HuH-7 (cell line): ENCODE measurements at regions not wholly inside any gene's neighbourhood (a gene's known extent, or its start where the extent isn't known, plus 50 kb on each side); places are given as distances from the start of the nearest gene placed in this dataset.
"Not testable (repeated sequence)": the region's sequence is repeated elsewhere in the genome, so short reads cannot be mapped to it uniquely, and the experiment has no call there.

Experiments used
- DNase-seq: peaks from one replicate; pipeline ENCODE4 v3.0.0; 2011; ENCODE audit warnings: low spot score

DNA sequence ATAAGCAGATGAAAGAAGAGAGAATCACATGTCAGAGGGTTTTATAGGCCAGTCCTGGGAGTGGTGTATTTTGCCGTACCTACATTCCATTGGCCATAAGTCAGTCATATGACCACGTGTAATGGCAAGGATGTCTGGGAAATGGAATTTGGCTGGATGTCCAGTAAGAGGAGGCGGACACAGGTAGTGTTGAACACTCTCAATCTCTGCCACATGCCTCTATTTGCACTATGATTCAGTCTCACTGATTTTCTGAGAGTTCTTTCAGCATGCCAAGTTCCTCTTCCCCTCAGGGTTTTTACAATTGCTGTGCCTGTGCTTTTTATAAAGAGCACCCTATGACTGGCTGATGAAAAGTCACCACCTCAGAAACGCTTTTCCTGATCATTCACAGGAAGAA, 164.2 kb upstream of the GPR101 start:
- DNase-seq = no peak

DNA sequence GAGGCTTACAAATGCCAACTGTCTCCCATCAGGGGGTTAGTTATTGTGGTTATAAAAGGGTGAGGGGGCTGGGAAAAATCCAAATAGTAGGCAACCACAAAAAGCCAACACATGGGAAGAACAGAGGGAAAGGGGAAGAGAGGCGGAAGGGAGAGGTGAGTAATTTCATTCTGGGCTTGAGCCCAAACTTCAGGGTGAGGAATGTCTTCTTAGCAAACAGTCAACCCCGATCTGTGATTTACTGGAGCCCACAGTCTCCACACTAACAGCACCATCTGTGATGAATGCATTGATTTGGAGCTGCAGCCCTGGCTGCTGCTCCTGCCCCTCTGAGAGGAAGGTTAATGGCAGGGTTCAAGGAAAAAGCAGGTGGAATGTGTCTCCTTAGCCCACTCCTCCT, 162.2 kb upstream of the GPR101 start:
- DNase-seq = no peak

GRCh38 chrX:137195296-137195695, 161.5 kb upstream of the GPR101 start:
- DNase-seq = no peak

DNA sequence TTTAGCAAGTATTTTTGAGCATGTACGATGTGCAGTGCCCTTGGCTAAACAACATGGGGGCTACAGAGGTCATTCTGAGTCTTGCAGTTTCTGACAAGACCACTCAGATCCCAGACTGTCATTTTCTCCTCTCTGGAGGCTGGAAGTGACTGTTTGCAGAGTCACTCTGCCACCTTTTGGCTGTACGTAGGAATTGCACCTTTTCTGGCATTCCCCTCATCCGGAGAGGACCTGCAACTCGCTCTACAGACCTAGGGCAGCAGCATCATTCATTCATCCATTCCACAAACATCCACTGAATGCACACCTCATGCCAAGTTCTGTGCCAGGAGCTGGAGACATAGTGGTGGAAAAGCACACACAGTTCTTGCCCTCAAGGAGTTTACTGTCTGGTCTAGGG, 160.4 kb upstream of the GPR101 start:
- peak; percentile 15 for DNase-seq

DNA sequence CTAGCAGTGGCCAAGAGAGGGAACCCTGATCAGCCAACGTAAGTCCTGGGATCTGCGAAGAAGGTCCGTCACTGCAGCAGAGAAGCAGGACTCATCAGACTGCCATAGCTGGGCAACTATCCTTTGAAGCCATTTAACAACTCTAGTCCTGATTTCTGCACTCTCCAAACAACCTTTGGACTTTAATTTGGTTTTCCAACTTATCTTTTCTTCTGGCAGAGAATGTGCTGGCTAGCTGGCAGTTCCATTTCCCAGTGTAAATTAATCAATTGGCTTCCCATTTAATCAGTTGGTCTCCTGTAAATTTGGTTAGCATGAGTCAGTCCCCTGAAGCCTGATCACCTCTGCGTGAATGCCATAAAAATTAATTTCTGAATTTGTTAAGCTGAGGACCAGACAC, 153.7 kb upstream of the GPR101 start:
- DNase-seq = no peak

DNA sequence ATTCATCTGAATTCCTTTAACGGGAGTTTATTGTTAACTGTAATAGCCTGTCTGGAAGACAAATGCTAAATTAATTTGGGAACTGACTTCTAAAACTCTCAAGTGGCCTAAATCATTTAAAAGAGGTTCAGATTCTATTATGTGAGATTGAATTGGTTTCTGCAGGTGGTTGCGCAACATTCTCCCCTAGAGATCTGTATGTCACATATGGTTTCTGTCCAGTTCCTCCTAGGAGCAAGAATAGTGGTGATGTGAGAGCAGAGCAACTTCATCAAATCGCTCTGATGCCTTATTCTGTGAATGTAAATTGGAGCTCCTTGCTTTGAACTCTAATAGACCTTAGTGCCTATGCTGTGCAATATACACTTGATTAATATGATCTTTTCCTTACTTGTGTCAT, 144.6 kb upstream of the GPR101 start:
- DNase-seq = no peak

- DNase-seq = no peak
These were observed 138.6 kb upstream of the GPR101 start for GRCh38 chrX:137172317-137172948.

DNA sequence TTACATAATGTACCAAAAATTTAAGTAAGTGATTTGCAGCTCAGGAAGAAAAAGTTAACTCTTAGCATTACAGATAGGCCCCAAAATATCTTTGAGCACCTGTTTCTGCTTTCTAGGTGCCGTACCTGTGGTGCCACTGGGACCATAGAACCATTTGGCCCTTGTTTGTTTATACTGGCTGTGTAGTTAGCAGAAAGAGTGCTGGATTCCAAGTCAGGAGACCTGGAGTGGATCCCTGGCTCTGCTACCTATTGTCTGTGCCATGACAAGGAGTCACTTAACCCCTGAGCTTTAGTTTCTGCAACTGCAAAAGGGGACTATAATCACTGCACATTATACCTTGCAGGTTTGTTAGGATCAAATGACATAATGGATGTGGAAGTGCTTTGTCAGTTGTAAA, 137.8 kb upstream of the GPR101 start:
- no peak for DNase-seq

DNA sequence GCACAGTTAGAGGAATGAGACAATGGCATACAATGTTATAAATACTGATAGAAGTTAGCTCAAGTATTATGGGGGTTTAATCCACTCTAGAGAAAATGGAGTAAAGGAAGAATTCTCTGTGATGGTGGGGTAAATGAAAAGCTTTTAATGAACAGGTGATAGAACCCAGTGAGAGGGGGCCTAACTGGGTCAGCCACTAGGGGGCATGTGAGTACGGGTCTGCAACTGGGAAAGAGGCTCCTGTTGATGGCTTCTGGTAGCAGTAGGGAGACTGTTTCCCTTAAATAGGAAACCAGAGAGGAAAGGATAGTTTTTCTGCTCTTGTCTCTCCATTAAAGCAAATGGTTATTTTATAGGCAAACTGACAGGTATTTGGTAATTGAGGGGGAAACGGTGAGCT, 132.8 kb upstream of the GPR101 start:
- peak; percentile 8 for DNase-seq

DNA sequence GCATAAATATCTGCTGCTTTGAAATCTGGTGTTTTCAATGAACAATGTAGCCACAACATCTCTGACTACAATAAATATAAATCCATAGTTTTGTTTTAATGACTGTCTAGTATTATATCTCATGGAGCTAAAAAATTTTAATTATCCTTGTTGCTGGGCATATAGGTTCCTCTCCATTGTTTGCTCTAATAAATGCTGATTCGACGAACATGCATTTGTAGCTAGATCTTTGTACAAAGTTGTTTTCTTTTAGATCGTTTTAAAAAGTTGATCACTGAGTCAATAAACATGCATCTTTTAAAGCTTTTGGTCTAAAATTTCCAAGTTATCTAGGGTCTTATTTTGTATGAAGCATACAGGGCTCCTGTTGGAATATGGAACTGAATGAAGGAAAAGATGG, 130.5 kb upstream of the GPR101 start:
- no peak for DNase-seq

- DNase-seq = no peak
These were observed 117.6 kb upstream of the GPR101 start for GRCh38 chrX:137151403-137151802.

GRCh38 chrX:137143864-137144263, 110.1 kb upstream of the GPR101 start:
- no peak for DNase-seq

GRCh38 chrX:137122651-137123050, 88.9 kb upstream of the GPR101 start:
- DNase-seq = not testable (repeated sequence)

GRCh38 chrX:137119049-137119448, 85.3 kb upstream of the GPR101 start:
- DNase-seq = no peak

DNA sequence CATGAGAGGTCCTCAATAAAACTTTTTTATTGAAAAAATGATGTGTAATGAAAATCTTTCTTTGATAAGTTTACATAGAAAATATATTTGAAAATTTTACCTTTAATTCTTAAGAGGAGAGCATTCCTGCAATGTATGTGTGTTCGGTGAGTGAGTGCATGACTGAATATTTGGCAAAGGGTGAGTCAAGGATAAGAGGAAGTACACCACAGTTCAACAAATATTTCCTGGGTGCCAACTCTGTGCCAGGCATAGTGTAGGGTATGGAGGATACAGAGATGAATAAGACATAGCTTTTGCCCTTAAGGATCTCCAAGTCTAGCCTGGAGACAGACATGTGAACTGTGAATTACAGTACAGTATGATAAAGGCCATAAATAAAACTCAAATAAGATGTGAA, 84.7 kb upstream of the GPR101 start:
- DNase-seq = no peak

DNA sequence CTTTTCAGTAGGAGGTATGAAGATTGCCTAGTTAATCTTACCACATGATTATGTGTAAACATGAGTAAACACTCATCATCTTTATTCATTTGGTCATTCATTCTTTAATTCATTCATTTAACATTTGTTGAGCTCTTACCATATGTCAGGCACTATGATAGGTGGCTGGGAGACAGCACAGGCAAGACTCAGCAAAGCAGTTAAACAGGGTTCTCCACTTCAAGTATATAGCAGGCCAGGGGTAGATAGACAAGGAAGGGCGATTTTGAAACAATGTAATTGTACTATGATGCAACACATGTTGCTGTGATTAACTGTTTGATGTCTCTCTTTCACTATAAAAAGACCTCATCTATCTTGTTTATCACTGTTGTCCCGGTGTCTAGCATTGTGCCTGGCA, 84.3 kb upstream of the GPR101 start:
- no peak for DNase-seq

GRCh38 chrX:137107877-137108276, 74.1 kb upstream of the GPR101 start:
- DNase-seq = not testable (repeated sequence)

DNA sequence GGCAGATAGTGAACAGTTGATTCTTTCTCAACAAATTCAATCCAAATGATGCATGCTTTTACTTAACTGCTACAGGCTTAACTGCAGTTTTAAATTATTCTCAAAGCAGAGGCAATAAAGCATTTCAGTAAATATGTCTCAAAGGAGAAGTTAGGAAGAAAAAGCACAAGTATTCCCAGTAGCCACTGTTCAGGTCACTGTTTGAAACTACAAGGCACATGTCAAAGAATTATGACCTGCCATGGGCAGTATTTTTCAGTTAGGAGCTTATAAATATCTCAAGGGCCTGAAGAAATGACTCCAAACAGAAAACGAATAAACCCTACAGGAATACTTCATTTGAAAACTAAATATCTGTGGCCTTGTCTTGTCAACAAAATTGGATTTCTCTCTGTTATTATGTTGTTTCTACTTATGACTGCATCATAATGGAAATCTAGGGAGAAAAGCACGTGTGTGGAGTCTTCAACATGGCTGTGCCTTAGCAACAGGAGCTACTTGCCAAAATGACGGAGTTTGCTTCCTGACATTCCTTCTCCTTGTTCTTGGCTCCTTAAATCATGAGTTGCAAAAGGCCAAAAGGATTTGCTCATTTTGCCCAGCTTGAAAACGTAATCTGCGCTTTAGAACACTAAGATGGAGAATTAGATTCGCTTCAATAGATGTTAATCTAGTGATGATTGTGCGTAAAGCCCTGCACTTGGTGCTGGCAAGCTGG, 67.6 kb upstream of the GPR101 start:
- DNase-seq = no peak
